Glomerular visceral epithelial cell (primary cell): ENCODE measurements at regions not wholly inside any gene's neighbourhood (a gene's known extent, or its start where the extent isn't known, plus 50 kb on each side); places are given as distances from the start of the nearest gene placed in this dataset.
A peak's percentile ranks its signal among the peaks of the same experiment; 100 is the strongest.
"Not testable (repeated sequence)": the region's sequence is repeated elsewhere in the genome, so short reads cannot be mapped to it uniquely, and the experiment has no call there.

Source experiments
- DNase-seq: peaks from one replicate; pipeline ENCODE4 v3.0.0-alpha.2; 2016; ENCODE audit errors: extremely low spot score

DNA sequence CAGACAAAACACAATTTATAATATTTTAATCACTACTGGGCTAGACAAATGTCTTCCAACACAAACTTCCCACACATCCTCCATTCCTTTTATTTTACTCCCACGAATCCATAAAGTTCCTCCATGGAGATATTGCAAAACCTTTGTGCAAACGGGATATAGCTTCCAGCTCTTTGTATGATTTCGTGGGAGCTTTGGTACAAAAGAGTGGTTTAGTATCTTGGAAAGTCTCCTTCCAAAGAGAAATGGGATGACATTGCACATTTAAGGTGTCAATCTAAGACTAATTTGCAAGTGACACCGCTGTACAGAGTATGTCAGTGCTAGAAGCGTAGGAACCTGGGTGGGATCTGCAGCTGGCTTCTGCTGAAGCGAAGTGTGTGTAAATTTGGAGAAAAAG is 455.2 kb upstream of the RUNX1 start:
- DNase-seq: no peak

- no peak for DNase-seq
Measured at GRCh38 chr21:35503671-35504070, 454.6 kb upstream of the RUNX1 start.

DNA sequence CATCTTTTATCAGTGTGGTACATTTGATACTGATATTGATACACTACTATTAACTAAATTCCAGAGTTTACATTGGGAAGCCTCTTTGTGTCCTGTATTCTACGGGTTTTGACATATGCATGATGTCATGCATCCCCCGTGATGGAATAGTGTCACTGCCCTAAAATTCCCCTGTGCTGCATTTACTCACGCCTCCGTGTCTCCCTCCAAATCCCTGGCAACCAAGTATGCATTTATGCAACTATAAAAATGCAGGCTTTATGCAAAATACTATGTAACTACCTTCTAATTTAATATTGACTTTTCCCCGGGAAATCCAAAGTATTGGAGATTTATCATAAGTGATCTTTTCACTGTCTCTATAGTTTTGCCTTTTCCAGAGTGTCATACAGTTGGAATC is 453.7 kb upstream of the RUNX1 start:
- no peak for DNase-seq

- not testable (repeated sequence) for DNase-seq
Measured at GRCh38 chr21:35497522-35497921, 448.4 kb upstream of the RUNX1 start.

DNA sequence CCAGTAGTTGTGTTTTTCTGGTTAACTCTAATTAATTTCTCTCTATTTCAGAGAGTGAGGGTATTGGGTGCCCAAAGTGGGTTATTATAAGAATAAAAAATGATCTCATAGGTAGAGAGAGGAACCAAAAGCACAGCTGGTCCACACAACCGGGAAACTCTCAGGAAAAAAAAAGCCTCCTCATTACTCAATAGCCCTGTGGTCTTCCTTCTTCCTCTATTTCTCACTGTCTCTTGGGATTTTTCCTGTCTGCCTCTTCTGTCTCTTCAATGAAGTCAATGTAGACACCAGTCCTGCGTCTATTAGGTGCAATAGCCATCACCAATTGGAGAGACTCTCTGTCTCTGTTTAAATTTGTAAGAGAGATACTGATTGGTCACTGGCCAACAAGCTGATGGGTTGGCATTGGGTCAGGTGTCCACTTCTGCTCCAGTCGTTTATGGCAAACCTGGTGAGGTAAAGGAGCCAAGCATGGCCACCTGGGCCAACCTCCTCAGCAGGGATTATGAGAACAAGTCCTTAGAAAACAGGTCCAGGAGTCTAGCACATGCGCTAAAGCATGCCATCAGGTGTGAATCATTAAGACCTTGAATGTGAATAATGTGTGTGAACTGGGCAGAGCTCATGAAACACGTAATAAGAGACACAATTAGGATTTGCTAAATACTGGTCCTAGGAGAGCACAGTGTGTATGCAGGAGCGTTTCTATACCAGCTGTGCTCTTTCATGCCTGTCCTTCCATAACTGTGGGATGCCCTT is 443.0 kb upstream of the RUNX1 start:
- no peak for DNase-seq

DNA sequence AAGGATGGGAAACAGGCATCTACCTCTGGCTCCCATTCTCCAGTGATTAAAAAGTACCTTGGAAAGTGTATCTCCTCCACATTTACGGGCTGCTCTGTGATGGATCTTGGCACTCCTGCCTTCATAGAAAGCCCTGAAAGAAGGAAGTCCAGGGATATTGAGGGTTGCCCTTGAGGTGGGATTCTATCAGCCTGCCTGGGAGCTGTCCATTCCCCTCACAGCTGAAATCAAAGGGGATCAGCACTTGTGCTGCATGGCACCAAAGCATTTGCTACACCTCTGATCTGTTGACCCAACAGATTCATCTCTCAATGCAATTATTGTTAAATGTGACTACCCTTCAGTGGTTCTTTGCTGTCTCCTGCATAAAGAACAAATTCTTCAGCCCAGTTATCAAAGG is 442.0 kb upstream of the RUNX1 start:
- DNase-seq: no peak

- peak; percentile 34 for DNase-seq
Measured at GRCh38 chr21:35489389-35489980, 440.4 kb upstream of the RUNX1 start.

DNA sequence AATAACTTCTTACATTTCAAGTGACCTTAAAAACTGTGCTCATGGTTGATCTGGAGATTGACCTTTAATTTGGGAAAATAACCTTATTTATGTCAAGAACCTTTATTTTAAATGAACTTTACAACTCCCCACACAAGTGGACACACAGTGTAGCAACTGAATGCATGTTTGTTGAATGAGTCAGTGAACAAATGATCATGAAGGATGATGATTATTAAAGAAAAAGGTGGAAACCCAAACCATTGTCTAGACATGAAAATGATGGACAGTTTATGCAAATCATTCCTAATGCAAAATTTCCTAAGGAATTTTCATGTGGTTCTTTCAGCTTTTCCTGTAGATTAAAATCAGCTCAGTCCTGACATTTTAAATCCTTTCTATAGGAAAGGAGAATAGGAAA is 439.8 kb upstream of the RUNX1 start:
- peak; percentile 34 for DNase-seq

GRCh38 chr21:35485364-35485763 is 436.3 kb upstream of the RUNX1 start:
- DNase-seq: no peak

GRCh38 chr21:35484851-35485250 is 435.7 kb upstream of the RUNX1 start:
- no peak for DNase-seq

- DNase-seq: no peak
Measured at GRCh38 chr21:35484032-35484431, 434.9 kb upstream of the RUNX1 start.

GRCh38 chr21:35482933-35483662 is 434.0 kb upstream of the RUNX1 start:
- DNase-seq: no peak

DNA sequence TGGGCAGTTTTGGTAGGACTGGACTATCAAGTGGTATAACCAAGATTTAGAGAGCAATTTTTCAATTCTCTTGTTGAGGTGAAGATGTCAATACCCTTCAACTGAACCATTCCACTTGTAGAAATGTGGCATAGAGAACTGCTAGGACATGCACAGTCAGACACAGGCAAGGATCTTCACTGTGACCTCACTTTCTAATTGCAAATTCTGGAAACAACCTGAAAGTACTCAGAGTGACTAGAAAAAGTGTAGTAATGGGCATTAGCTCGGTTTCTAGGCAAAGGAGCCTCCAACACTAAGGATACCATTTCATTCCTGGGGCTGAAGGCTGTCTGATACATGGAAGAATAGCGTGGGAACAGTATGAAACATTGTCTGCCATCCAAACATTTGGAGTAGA is 433.0 kb upstream of the RUNX1 start:
- DNase-seq: no peak

GRCh38 chr21:35481005-35481404 is 431.9 kb upstream of the RUNX1 start:
- no peak for DNase-seq

GRCh38 chr21:35479529-35479928 is 430.4 kb upstream of the RUNX1 start:
- no peak for DNase-seq

DNA sequence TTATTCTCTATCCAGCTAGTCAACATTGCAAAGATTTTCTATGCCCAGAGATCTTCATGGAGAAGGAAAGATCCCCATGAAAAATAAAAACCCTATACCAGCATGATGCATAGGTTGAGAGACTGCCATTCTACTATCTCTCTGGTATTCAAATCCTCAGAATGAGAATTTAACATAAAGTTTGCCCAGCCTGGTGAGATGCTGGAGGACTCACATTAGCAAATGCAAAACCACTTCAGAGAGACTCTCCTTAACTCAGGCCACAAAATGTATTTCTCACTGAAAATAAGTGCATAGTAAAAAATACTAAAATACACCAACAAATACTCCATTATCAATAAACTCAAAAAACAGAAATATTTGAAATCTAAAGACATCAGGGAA is 430.0 kb upstream of the RUNX1 start:
- no peak for DNase-seq

DNA sequence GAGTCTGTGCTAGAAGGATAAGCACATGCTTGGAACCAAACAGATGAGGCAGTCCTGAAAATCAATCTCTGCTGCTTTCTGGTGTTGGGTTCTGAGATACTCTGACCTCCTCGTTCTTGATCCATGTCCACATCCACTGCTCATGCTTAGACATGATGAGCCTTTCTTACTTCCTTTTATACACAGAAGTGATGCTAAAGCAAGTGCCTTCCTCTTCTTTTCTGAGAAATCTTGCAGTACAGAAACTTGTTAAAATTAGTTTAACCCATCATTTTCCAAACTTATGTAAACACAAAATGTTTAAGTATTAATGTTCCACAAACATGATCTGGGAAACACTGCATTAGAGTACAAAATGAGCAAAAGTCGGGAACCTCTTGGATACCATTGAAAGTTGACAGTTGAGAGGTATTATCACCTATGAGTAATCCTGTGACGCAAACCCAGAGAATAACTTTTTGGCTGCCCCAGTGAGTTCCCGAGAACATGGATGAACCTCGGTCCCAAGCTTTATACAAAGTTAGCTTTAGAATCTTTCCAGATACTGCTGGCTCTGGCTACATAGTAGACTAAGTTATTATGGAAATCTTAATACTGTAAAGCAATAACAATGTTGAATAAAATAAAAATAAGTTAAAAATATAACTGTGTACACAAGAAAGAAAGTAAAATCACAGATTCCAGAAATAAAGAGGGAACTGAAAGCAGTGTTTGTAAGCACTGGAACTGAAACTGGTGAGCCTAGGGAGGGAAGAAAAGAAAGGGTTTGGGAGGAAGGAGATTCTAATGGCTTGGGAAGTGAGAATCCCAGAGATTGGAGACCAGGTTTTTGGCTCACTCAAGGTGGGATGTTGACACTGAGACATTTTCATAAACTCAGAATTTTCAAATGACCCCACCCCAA is 429.3 kb upstream of the RUNX1 start:
- DNase-seq: no peak

DNA sequence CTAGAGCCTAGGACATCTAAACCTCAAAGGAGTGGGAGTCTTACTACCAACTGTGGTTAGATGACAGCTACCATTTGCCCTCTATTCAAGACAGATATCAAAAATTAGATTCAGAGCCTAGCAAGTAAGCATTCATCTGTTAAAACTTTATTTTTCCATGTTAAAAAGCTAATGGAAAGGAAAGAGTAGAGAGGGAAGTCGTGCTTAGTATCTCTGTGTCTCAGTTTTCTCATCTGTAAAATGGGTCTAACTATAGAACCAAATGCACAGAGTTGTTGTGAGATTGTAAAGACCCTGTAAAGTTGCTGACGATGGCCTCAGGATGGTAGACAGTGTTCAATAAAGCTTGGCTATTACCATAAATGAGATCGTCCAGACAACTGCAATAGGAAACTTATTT is 428.5 kb upstream of the RUNX1 start:
- DNase-seq: no peak

- DNase-seq: peak; percentile 28
Measured at GRCh38 chr21:35476621-35477395, 427.7 kb upstream of the RUNX1 start.

DNA sequence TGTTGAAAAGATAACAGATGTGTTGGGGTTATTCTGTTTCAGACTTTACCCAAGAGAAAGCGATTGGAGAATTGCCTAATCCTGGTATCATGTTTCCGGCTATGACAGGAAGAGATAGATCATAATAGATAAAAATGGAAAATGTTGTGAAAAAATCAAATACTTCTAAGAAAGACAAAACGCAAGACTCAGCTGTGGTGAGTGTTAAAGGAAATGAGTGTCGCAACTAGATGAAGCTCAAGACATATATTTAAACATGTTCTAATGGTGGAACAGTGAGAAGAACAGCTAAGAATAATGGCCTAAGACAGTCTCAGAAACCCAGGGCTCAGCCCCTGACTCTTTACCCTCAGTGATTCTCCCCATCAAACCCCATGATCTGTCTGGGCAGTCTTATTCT is 426.7 kb upstream of the RUNX1 start:
- DNase-seq: no peak

DNA sequence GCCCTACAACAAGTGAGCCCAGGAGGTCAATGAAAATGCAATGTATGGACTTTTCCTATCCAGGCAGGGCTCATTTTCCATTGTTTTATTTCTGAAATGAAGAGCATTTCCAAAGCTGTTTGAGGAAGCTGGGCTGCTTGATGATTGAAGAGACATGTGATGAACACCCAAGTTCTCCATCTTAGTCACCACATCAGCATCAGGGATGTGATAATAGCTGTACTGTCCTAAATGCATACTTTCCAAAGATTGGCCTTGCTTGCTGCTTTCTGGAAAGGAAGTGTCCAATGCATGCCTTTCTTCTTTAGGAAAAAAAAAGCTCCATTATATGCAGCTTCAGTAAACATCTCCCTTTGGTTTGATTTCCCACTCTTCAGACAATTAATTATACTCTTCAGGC is 425.9 kb upstream of the RUNX1 start:
- no peak for DNase-seq
